NCI-H2196 treated with DMSO at 0.1 percent for 48 hours (cell line): ENCODE measurements at regions not wholly inside any gene's neighbourhood (a gene's known extent, or its start where the extent isn't known, plus 50 kb on each side); places are given as distances from the start of the nearest gene placed in this dataset.

Experiments
- DNase-seq: peaks from one replicate; lab custom pipeline; 2025; ENCODE audit not compliant: unreplicated experiment; lab: John Stamatoyannopoulos, UW

- no peak for DNase-seq
These were observed 93.3 kb downstream of the RFLNA start for GRCh38 chr12:124388038-124388671.

GRCh38 chr12:124387528-124387911, 92.6 kb downstream of the RFLNA start:
- peak; percentile 19 for DNase-seq

DNA sequence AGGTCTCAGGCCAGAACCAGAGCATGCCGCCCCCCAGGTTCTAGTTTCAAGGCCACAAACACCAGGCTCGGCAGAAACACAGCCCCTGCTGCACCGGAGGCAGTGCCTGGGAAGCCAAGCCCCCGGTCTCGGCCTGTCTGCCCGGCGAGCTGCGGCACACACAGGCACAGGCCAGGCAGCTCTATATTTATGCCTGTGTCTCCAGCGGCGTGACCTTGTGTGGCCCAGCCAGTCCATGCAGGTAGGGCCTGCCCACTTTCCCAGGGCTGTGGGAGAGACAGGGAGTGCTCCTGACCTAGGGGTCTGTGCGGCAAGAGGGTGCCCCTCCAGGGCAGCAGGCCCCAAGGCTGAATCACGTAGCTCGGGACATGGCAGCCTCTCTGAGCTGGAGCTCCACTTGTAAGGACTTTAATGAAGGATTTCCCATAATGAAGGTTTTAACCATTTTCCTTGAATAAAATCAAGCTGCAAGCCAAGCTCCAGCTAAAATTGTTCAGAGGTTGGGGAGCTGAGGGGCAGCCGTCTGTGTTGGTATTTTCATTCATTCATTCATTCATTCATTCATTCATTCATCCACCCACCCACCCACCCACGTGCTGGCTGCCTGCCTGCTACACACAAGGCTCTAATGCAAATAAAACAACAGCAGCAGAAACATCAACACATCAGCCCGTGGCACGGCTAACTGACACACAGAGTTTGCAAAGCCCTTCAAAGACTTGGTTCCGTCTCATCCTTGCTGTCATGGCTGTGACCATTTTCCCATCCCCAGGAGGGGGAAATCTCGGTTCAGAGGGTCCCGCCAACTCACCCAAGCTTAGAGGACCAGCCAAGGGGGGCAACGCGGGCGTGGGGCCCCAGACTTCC, 92.0 kb downstream of the RFLNA start:
- DNase-seq: no peak

DNA sequence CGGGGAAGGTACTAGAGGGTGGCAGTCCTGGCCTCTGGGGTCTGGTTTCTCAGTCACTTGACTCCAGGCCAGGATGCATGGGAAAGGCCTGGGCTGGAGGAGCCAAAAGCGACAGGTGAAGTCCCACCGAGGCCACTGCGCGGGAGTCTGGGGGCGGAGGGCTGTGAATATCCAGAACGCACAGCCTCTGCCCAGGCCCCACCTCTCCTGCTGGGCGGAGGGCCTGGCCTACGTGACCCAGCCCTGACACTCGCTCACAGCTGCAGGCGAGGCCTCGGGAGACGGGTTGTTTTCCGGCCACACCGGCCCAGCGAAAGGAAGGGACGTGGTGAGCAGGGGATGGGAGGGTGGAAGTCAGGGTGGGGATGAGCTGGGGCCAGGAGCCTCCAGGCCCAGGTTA, 91.2 kb downstream of the RFLNA start:
- DNase-seq: no peak

DNA sequence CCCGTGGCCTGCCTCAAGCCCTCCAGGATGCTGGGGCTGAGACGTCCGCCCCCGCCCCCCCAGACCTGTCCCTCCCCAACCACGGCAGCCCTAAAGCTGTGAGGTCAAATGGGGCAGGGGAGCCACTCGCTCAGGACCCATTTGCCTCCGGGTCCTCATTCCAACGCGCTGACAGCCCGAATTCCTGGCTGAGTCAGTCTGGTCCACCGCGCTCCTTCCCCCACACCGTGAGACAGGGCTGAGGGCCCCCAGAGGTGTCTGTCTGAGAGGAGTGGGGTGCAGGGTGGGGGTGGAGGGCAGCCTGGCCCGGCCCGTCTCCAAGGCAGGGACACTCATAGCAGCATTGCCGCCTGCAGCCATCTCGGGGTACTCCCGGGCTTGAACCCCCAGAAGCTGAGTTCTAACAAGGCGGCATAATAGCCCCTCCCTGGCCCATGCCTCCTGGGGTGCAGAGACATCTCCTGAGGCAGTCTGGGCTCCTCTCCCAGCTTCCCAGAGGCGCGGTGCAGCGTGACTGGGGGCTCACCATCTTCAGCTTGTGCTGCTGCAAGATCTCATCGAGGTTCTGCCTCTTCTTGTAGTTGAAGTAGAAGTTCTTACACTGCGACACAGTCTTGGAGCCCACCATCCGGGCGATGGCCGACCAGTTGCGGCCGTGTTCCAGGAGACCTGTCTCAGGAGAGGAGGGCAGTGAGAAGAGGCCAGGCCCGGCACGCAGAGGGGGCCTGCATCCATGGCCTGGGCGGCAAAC, 90.5 kb downstream of the RFLNA start:
- no peak for DNase-seq

DNA sequence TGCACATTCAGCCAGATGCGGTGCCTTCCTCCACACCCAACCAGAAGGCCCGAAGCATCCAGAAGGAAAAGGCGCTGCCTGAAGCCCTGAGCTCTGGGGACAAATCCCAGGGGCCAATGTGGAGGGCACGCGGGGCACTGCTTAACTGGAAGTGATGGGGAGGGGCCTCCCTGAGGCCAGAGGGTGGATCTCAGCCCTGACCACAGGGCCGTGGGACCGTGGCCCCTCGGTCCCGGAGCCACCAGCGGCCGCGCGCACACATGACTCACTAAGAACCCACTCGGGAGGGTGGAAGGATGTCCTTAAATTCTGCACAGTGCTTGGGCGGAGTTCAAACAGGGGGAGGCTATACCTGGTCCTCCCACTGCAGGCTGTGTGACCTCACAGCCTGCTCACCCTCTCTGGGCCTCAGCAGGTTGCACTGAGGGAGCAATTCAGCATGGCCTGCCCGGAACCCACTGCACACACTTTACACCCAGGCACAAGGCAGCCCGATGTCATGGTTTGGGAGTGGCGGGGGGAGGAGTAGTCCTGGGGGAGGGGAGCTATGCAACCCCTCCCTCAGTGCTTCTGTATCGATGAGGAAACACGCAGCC, 89.5 kb downstream of the RFLNA start:
- DNase-seq: no peak

GRCh38 chr12:124383028-124383427, 88.1 kb downstream of the RFLNA start:
- no peak for DNase-seq

GRCh38 chr12:124381456-124382296, 86.8 kb downstream of the RFLNA start:
- DNase-seq: no peak

DNA sequence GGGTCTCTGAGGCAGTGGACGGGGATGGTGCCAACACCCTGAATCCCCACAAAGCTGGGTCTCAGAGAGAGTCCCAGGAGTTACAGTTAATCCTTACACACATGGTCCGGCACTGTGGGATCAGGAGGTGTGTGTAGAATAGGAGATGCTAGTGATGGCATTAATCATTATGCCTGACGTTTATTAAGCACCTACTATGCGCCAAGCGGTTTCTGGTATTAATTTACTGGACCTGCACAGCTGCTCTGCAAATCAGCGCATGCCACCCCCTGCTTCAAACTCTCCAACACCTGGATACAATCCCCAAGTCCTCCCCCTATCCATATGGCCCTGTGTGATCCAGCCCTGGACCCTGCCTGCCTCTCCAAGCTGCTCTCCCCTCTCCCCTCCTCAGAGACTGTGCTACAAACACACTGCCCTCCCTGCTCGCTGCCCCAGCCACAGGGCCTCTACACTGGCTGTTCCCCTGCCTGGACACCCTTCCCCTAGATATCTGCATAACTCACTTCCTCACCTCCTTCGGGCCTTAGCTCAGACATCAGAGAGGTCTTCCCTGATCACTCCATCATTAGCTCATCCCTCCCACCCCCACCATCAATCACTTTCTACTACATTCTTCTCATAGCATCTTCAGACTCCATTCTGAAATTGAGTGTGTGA, 86.0 kb downstream of the RFLNA start:
- DNase-seq: no peak

GRCh38 chr12:124379938-124380754, 85.3 kb downstream of the RFLNA start:
- DNase-seq: no peak

DNA sequence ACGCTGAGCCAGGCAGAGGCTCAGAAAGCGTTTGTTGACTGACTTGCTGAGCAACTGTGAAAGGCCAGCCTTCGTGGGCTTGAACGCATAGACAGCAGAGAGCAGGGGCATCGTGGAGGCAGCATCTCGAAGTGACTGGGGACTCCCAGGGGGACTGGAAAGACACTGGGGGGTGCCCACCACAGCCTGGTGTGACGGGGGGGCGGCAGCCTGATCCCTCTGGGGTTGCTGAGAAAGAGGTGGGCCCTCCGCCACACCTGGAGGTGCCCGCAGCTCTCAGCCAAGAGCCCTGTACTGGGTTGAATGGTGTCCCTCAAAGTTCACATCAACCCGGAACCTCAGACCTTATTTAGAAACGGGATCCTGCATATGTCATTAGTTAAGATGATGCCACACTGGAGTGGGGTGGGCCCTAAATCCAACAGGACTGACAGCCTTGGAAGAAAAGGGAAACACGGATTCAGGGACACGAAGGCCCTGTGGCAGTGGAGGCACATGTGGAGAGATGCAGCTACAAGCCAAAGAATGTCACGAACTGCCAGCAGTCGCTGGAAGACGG, 84.6 kb downstream of the RFLNA start:
- no peak for DNase-seq

GRCh38 chr12:124378926-124379325, 84.0 kb downstream of the RFLNA start:
- DNase-seq: no peak

GRCh38 chr12:124377981-124378509, 83.2 kb downstream of the RFLNA start:
- no peak for DNase-seq

- DNase-seq: no peak
These were observed 81.5 kb downstream of the RFLNA start for GRCh38 chr12:124376435-124376834.

DNA sequence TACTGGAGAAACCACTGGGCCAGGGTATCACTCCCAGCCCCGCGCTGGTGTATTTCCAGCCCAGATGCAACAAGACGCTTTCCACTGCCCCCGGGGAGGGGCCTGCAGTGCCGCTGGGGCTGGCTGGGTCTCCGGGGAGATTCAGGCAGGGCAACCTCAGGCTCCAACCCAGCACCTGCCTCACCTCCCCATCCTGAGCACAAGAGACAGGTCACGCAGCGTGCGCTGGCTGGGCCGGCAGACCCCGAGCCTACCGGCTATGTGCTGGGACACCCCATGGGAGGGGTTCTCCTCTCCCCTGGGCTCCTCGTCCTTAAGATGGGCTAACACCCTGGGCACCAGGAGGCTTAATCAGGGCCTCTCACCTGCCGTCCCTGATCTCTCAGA, 80.9 kb downstream of the RFLNA start:
- no peak for DNase-seq

- no peak for DNase-seq
These were observed 80.4 kb downstream of the RFLNA start for GRCh38 chr12:124375141-124375788.

DNA sequence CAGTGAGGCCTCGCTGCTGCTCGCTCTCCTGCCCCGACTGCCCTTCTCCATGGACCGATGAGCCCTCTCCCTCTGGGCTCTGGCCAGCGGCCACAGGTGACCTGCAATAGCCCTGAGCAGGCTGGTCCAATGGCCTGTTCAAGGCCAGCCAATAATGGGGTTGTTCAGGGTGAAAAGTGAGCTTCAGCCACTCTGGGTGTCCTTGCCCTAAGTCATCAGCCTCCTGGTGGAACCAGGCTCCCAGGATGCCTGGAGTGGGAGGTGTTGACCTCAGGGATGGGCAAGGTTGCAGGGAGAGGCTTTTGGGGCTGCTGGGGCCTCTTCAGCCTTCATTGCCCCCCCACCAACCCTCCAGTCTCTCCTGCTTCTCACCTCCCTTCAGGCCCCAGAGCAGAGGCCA, 79.7 kb downstream of the RFLNA start:
- no peak for DNase-seq

DNA sequence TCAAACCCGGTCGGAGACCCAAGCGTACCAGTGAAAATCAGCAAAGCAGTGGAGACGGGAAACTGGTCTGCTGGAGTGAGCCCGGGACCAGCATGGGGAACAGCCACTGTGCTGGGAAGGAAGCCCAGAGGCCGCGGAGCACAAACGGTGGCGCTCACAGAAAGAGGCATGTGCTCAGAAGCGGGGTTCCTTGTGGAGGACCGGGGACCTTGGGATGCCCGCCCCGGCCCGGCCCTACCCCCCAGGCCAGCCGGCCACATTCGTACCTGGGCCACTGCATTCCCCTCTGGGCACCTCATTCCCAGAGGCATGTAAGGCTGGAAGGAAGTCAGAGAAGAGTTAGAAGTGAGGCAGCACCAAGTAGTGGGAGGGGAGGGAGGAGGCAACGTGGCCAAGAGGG, 79.3 kb downstream of the RFLNA start:
- DNase-seq: no peak
